ENCODE measurements at regions not wholly inside any gene's neighbourhood (a gene's known extent, or its start where the extent isn't known, plus 50 kb on each side); places are given as distances from the start of the nearest gene placed in this dataset.

- in situ Hi-C loops (cut with HindIII; ENCODE audit: low sequenced_read_pairs): no loop called here
Observed at GRCh38 chr6:119915971-119916370, 566.4 kb upstream of the MAN1A1 start.

- in situ Hi-C loops (cut with HindIII; ENCODE audit: low sequenced_read_pairs): no loop called here
Observed at GRCh38 chr6:119908157-119908556, 558.6 kb upstream of the MAN1A1 start.

- in situ Hi-C loops (cut with HindIII; ENCODE audit: low sequenced_read_pairs): no loop called here
Observed at GRCh38 chr6:119902681-119903080, 553.1 kb upstream of the MAN1A1 start.

GRCh38 chr6:119896806-119897205 is 547.2 kb upstream of the MAN1A1 start:
- in situ Hi-C loops (cut with HindIII; ENCODE audit: low sequenced_read_pairs): no loop called here

GRCh38 chr6:119895626-119896025 is 546.1 kb upstream of the MAN1A1 start:
- in situ Hi-C loops (cut with HindIII; ENCODE audit: low sequenced_read_pairs): no loop called here

- in situ Hi-C loops (cut with HindIII; ENCODE audit: low sequenced_read_pairs): no loop called here
Observed at GRCh38 chr6:119894811-119895210, 545.2 kb upstream of the MAN1A1 start.

GRCh38 chr6:119891644-119892043 is 542.1 kb upstream of the MAN1A1 start:
- in situ Hi-C loops (cut with HindIII; ENCODE audit: low sequenced_read_pairs): no loop called here

- in situ Hi-C loops (cut with HindIII; ENCODE audit: low sequenced_read_pairs): no loop called here
Observed at GRCh38 chr6:119891206-119891605, 541.6 kb upstream of the MAN1A1 start.

GRCh38 chr6:119890470-119890869 is 540.9 kb upstream of the MAN1A1 start:
- in situ Hi-C loops (cut with HindIII; ENCODE audit: low sequenced_read_pairs): no loop called here

- in situ Hi-C loops (cut with HindIII; ENCODE audit: low sequenced_read_pairs): no loop called here
Observed at GRCh38 chr6:119887666-119888065, 538.1 kb upstream of the MAN1A1 start.

GRCh38 chr6:119881416-119881815 is 531.9 kb upstream of the MAN1A1 start:
- in situ Hi-C loops (cut with HindIII; ENCODE audit: low sequenced_read_pairs): no loop called here

- in situ Hi-C loops (cut with HindIII; ENCODE audit: low sequenced_read_pairs): no loop called here
Observed at GRCh38 chr6:119880840-119881239, 531.3 kb upstream of the MAN1A1 start.

- in situ Hi-C loops (cut with HindIII; ENCODE audit: low sequenced_read_pairs): no loop called here
Observed at GRCh38 chr6:119879731-119880130, 530.2 kb upstream of the MAN1A1 start.

GRCh38 chr6:119874381-119874780 is 524.8 kb upstream of the MAN1A1 start:
- in situ Hi-C loops (cut with HindIII; ENCODE audit: low sequenced_read_pairs): no loop called here

- in situ Hi-C loops (cut with HindIII; ENCODE audit: low sequenced_read_pairs): no loop called here
Observed at GRCh38 chr6:119873107-119873506, 523.5 kb upstream of the MAN1A1 start.

- in situ Hi-C loops (cut with HindIII; ENCODE audit: low sequenced_read_pairs): no loop called here
Observed at GRCh38 chr6:119871520-119871919, 522.0 kb upstream of the MAN1A1 start.

- in situ Hi-C loops (cut with HindIII; ENCODE audit: low sequenced_read_pairs): no loop called here
Observed at GRCh38 chr6:119865466-119866350, 516.1 kb upstream of the MAN1A1 start.

GRCh38 chr6:119862719-119863118 is 513.2 kb upstream of the MAN1A1 start:
- in situ Hi-C loops (cut with HindIII; ENCODE audit: low sequenced_read_pairs): no loop called here

- in situ Hi-C loops (cut with HindIII; ENCODE audit: low sequenced_read_pairs): no loop called here
Observed at GRCh38 chr6:119858901-119859300, 509.3 kb upstream of the MAN1A1 start.

- in situ Hi-C loops (cut with HindIII; ENCODE audit: low sequenced_read_pairs): no loop called here
Observed at GRCh38 chr6:119856136-119856535, 506.6 kb upstream of the MAN1A1 start.

GRCh38 chr6:119848696-119849095 is 499.1 kb upstream of the MAN1A1 start:
- in situ Hi-C loops (cut with HindIII; ENCODE audit: low sequenced_read_pairs): no loop called here

- in situ Hi-C loops (cut with HindIII; ENCODE audit: low sequenced_read_pairs): no loop called here
Observed at GRCh38 chr6:119845161-119845560, 495.6 kb upstream of the MAN1A1 start.

- in situ Hi-C loops (cut with HindIII; ENCODE audit: low sequenced_read_pairs): no loop called here
Observed at GRCh38 chr6:119844387-119844786, 494.8 kb upstream of the MAN1A1 start.

Data from endothelial cell of hepatic sinusoid (primary cell).